ENCODE measurements at regions not wholly inside any gene's neighbourhood (a gene's known extent, or its start where the extent isn't known, plus 50 kb on each side); places are given as distances from the start of the nearest gene placed in this dataset.

GRCh38 chr22:34462795-34463194, 542.5 kb upstream of the LARGE1 start:
- TF ChIP-seq CBFB (CRISPR knock-in tag; IDR thresholded peaks at IDR 0.05; ENCODE audit: low read depth): no peak
- no peak for TF ChIP-seq CTCF (IDR thresholded peaks at IDR 0.05)
- TF ChIP-seq CREM (CRISPR knock-in tag; IDR thresholded peaks at IDR 0.05): no peak
- TF ChIP-seq NFE2L1 (CRISPR knock-in tag; IDR thresholded peaks at IDR 0.05): no peak
- no peak for TF ChIP-seq GABPB1 (CRISPR knock-in tag; IDR thresholded peaks at IDR 0.05)
- TF ChIP-seq GTF2I (CRISPR knock-in tag; conservative IDR thresholded peaks at IDR 0.05): no peak
- TF ChIP-seq USF2 (CRISPR knock-in tag; IDR thresholded peaks at IDR 0.05): no peak
- TF ChIP-seq E2F1 (CRISPR knock-in tag; IDR thresholded peaks at IDR 0.05): no peak
- TF ChIP-seq EMX1 (CRISPR knock-in tag; IDR thresholded peaks at IDR 0.05): no peak
- no peak for TF ChIP-seq ATF3 (CRISPR knock-in tag; conservative IDR thresholded peaks at IDR 0.05)

Measured in WTC11 (cell line).